Endodermal cell (in vitro differentiated cells): ENCODE measurements at regions not wholly inside any gene's neighbourhood (a gene's known extent, or its start where the extent isn't known, plus 50 kb on each side); places are given as distances from the start of the nearest gene placed in this dataset.

Source experiments
- DNase-seq: peaks from one replicate; pipeline ENCODE4 v3.0.0-alpha.2; 2017
- H3K27ac ChIP-seq: 2 replicates; pipeline ENCODE4 v1.5.1; 2013; ENCODE audit warnings: mild to moderate bottlenecking, low read depth, low read length, moderate library complexity
- H3K27me3 ChIP-seq: 2 replicates; pipeline ENCODE4 v1.6.1; 2013; ENCODE audit warnings: mild to moderate bottlenecking, low read length, moderate library complexity; ENCODE audit not compliant: insufficient read depth, control insufficient read depth, poor library complexity, severe bottlenecking
- H3K36me3 ChIP-seq: 2 replicates; pipeline ENCODE4 v1.7.0; 2013; ENCODE audit warnings: mild to moderate bottlenecking, low read length, moderate library complexity; ENCODE audit not compliant: control insufficient read depth, insufficient read depth
- H3K4me1 ChIP-seq: one replicate; pipeline ENCODE4 v1.7.0; 2013; ENCODE audit warnings: low read length; ENCODE audit not compliant: control insufficient read depth, insufficient read depth
- H3K4me3 ChIP-seq: 2 replicates; pipeline ENCODE4 v1.5.1; 2013; ENCODE audit warnings: mild to moderate bottlenecking, low read length, moderate library complexity
- H3K9ac ChIP-seq: 2 replicates; pipeline ENCODE4 v1.6.1; 2013; ENCODE audit warnings: mild to moderate bottlenecking, low read length, moderate library complexity; ENCODE audit not compliant: poor library complexity, severe bottlenecking; ENCODE audit errors: extremely low read depth
- H3K9me3 ChIP-seq: 2 replicates; pipeline ENCODE4 v1.6.1; 2013; ENCODE audit warnings: mild to moderate bottlenecking, low read length, moderate library complexity; ENCODE audit not compliant: control insufficient read depth
- H3K27ac Mint-ChIP-seq: 2 replicates; pipeline ENCODE4 v1.8.0; 2020; ENCODE audit warnings: mixed read lengths
- H3K27me3 Mint-ChIP-seq: 2 replicates; pipeline ENCODE4 v1.8.0; 2021; ENCODE audit warnings: mild to moderate bottlenecking, mixed read lengths; ENCODE audit not compliant: insufficient read depth
- H3K36me3 Mint-ChIP-seq: 2 replicates; pipeline ENCODE4 v1.8.0; 2020; ENCODE audit warnings: low read depth, mixed read lengths
- H3K4me1 Mint-ChIP-seq: 2 replicates; pipeline ENCODE4 v1.8.0; 2020; ENCODE audit warnings: mixed read lengths
- H3K4me3 Mint-ChIP-seq: 2 replicates; pipeline ENCODE4 v1.8.0; 2020; ENCODE audit warnings: mild to moderate bottlenecking, moderate library complexity, mixed read lengths
- H3K9me3 Mint-ChIP-seq: 2 replicates; pipeline ENCODE4 v1.8.0; 2020; ENCODE audit warnings: mild to moderate bottlenecking, mixed read lengths
- WGBS, 2 experiments: methylation state at CpG; one replicate each; pipeline versions ENCODE4 v1.1.5 to v1.1.7; 2013; ENCODE audit warnings: missing lambda C conversion rate in 2 of 2, mixed read lengths in 1 of 2; ENCODE audit not compliant: insufficient coverage in 1 of 2, insufficient read length in 1 of 2; 5-methylcytosine and 5-hydroxymethylcytosine counted together
- TF ChIP-seq, protein P1 (sequence below): fragments of 200-600 bp; sonication (generic); conservative IDR thresholded peaks from 2 replicates; pipeline ENCODE4 v1.5.0; 2021; ENCODE audit warnings: antibody characterized with exemption, mild to moderate bottlenecking

DNA sequence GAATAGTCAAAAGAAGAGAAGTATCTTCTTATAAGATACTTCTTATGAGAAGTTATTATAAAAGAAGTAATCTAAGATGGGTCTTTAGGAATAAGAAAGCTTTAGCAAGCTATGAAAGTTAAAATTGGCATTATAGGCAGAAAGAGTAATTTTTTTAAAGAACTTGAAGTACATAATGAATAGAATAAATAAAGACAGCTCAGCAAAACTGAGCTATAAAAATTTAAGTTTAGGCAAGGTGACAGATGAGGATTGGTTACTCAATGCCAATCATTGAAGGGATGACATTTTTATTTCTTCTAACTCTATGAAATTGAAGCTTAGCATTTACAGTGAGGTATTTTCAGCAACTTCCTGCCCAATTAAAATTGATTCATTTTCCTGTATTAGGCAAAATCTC is 966.8 kb downstream of the BRINP3 start:
- no peak overlapping the region for H3K4me3 ChIP-seq
- H3K27ac Mint-ChIP-seq, result no peak overlapping the region
- no peak overlapping the region for H3K4me3 Mint-ChIP-seq
- TF ChIP-seq, protein P1, sequence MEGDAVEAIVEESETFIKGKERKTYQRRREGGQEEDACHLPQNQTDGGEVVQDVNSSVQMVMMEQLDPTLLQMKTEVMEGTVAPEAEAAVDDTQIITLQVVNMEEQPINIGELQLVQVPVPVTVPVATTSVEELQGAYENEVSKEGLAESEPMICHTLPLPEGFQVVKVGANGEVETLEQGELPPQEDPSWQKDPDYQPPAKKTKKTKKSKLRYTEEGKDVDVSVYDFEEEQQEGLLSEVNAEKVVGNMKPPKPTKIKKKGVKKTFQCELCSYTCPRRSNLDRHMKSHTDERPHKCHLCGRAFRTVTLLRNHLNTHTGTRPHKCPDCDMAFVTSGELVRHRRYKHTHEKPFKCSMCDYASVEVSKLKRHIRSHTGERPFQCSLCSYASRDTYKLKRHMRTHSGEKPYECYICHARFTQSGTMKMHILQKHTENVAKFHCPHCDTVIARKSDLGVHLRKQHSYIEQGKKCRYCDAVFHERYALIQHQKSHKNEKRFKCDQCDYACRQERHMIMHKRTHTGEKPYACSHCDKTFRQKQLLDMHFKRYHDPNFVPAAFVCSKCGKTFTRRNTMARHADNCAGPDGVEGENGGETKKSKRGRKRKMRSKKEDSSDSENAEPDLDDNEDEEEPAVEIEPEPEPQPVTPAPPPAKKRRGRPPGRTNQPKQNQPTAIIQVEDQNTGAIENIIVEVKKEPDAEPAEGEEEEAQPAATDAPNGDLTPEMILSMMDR, result no peak
- no peaks in the 10 kb centered on the region for H3K36me3 Mint-ChIP-seq
- DNase-seq, result no peak
- H3K9me3 Mint-ChIP-seq, result no peaks in the 10 kb centered on the region
- H3K27ac ChIP-seq, result no peak overlapping the region
- no peaks in the 10 kb centered on the region for H3K27me3 ChIP-seq
- no peaks in the 10 kb centered on the region for H3K4me1 Mint-ChIP-seq
- no peaks in the 10 kb centered on the region for H3K9me3 ChIP-seq
- no peak overlapping the region for H3K9ac ChIP-seq
- H3K4me1 ChIP-seq, result no peaks in the 10 kb centered on the region
- no peaks in the 10 kb centered on the region for H3K36me3 ChIP-seq
- H3K27me3 Mint-ChIP-seq, result no peaks in the 10 kb centered on the region

- Mint-ChIP-seq H3K27ac (no peak overlapping the region), H3K4me3 (no peak overlapping the region), H3K9me3 (no peaks in the 10 kb centered on the region), H3K4me1 (no peaks in the 10 kb centered on the region), H3K27me3 (no peaks in the 10 kb centered on the region), H3K36me3 (no peaks in the 10 kb centered on the region)
- peak; percentile 55 for DNase-seq
- TF ChIP-seq, protein P1, result no peak
- Histone ChIP-seq H3K4me3 (no peak overlapping the region), H3K4me1 (no peaks in the 10 kb centered on the region), H3K9me3 (no peaks in the 10 kb centered on the region), H3K36me3 (no peaks in the 10 kb centered on the region), H3K27ac (no peak overlapping the region), H3K27me3 (no peaks in the 10 kb centered on the region), H3K9ac (no peak overlapping the region)
- WGBS, 2 experiments, result 85 to 86% methylated on average over 5 to 6 of the region's 6 CpGs
Observed at GRCh38 chr1:189513091-189513490, 964.6 kb downstream of the BRINP3 start.

DNA sequence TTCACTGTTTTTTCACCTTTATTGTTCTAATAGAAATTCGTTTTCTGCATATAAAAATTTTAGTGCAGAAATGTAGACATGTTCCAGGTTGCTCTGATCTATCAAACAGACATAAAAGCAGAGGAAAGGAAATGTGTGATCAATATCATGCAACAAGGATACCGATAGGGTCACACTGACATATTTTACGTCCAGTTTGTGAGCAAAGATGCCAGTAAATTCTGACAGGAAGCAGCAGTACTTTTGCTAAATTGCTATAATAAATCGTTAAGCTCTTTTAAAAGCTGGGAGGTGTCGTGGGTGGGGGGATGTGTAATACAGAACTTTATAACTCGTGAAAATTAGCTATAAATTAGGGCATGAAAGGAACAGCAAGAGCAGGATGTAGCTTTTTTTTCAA is 955.2 kb downstream of the BRINP3 start:
- H3K27me3 Mint-ChIP-seq, result no peaks in the 10 kb centered on the region
- H3K9ac ChIP-seq, result no peak overlapping the region

More for the DNA sequence above, 955.2 kb downstream of the BRINP3 start:
- TF ChIP-seq, protein P1, result no peak
- H3K36me3 Mint-ChIP-seq, result no peaks in the 10 kb centered on the region
- H3K4me1 Mint-ChIP-seq, result no peaks in the 10 kb centered on the region
- no peak overlapping the region for H3K27ac Mint-ChIP-seq
- no peak overlapping the region for H3K4me3 ChIP-seq
- no peaks in the 10 kb centered on the region for H3K9me3 Mint-ChIP-seq
- no peak overlapping the region for H3K27ac ChIP-seq
- no peaks in the 10 kb centered on the region for H3K36me3 ChIP-seq
- no peaks in the 10 kb centered on the region for H3K4me1 ChIP-seq
- no peak for DNase-seq
- no peak overlapping the region for H3K4me3 Mint-ChIP-seq
- 79 to 87% methylated on average over 5 to 6 of the region's 6 CpGs for WGBS, 2 experiments
- H3K9me3 ChIP-seq, result no peaks in the 10 kb centered on the region
- H3K27me3 ChIP-seq, result no peaks in the 10 kb centered on the region
